ENCODE measurements at regions not wholly inside any gene's neighbourhood (a gene's known extent, or its start where the extent isn't known, plus 50 kb on each side); places are given as distances from the start of the nearest gene placed in this dataset.

DNA sequence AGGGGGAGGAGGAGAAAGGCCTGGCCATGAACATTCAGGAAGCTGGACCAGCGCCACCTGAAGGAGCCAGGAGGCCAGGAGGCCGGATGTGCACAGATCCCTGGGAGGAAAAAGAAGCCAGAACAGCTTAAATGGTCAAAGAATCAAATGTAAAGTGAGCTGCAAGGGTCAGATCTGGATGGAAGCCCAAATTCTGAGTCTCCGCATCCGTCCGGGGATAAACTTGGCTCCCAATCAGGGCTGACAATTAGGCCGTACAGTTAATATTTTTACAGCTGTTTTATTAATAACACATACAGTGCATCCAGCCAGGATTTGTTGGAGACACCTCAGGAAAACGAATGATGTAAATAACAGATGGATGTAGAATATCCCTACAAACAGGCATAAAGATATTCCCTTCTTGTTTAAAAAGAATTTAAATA lies 495.1 kb upstream of the TCF4 start (continued):
- TF ChIP-seq GATAD2B (conservative IDR thresholded peaks at IDR 0.05; ENCODE audit: low read depth) = no peak
- no peak for TF ChIP-seq ZNF207 (IDR thresholded peaks at IDR 0.05; ENCODE audit: borderline replicate concordance)
- TF ChIP-seq NFXL1 (IDR thresholded peaks at IDR 0.05; ENCODE audit: borderline replicate concordance) = no peak
- no peak for TF ChIP-seq EZH2 (IDR thresholded peaks at IDR 0.05; ENCODE audit: borderline replicate concordance, control insufficient read depth, low read depth, low read length)
- no peak for TF ChIP-seq PML (IDR thresholded peaks at IDR 0.05; ENCODE audit: low read length)
- TF ChIP-seq CHD4 (IDR thresholded peaks at IDR 0.05) = no peak
- TF ChIP-seq ATF3 (IDR thresholded peaks at IDR 0.05; ENCODE audit: borderline replicate concordance, extremely low read depth, low read depth, low read length) = no peak

DNA sequence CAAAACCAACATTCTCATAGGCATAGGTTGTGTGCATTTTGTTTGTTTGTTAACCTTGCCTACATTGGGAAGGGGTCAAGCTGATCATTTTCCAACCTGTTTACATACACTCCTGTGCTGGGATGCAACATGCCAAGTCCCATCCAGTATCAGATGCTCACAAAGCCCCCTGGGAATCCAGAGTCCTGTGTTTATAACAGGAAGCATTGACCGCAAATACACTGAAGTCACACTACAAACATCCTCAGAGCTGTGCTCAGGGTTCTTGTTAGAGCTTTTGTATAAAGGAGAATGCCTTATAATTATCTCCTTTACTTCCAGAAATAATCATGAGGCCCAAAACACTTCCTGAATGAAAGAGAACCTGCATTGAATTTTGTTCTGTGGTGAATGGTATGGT lies 488.7 kb upstream of the TCF4 start:
- in situ Hi-C loops (cut with MboI) = no loop called here
- POLR2A ChIA-PET = no interaction called here
- no peak for FAIRE-seq
- TF ChIP-seq EP300 (IDR thresholded peaks at IDR 0.05; ENCODE audit: borderline replicate concordance in 1 of 2, control insufficient read depth in 1 of 2, low read depth in 2 of 2, low read length in 2 of 2) = no peak
- TF ChIP-seq TBL1XR1 (IDR thresholded peaks at IDR 0.05; ENCODE audit: low read depth, low read length) = no peak
- TF ChIP-seq, protein P1, sequence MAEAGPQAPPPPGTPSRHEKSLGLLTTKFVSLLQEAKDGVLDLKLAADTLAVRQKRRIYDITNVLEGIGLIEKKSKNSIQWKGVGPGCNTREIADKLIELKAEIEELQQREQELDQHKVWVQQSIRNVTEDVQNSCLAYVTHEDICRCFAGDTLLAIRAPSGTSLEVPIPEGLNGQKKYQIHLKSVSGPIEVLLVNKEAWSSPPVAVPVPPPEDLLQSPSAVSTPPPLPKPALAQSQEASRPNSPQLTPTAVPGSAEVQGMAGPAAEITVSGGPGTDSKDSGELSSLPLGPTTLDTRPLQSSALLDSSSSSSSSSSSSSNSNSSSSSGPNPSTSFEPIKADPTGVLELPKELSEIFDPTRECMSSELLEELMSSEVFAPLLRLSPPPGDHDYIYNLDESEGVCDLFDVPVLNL (IDR thresholded peaks at IDR 0.05; ENCODE audit: low read depth, low read length) = no peak
- TF ChIP-seq SPI1 (IDR thresholded peaks at IDR 0.05; ENCODE audit: borderline replicate concordance, insufficient read depth, low read depth, low read length) = no peak
- no peak for TF ChIP-seq SP1 (IDR thresholded peaks at IDR 0.05; ENCODE audit: low read depth, low read length)
- TF ChIP-seq STAT1 (conservative IDR thresholded peaks at IDR 0.05) = no peak
- TF ChIP-seq MYC (IDR thresholded peaks at IDR 0.05; ENCODE audit: insufficient read depth, insufficient read length, insufficient replicate concordance, low read length, severe bottlenecking) = no peak
- no peak for TF ChIP-seq CHD1 (IDR thresholded peaks at IDR 0.05; ENCODE audit: low read depth, low read length)
- no peak for TF ChIP-seq NFXL1 (IDR thresholded peaks at IDR 0.05; ENCODE audit: borderline replicate concordance)
- TF ChIP-seq, protein P2, sequence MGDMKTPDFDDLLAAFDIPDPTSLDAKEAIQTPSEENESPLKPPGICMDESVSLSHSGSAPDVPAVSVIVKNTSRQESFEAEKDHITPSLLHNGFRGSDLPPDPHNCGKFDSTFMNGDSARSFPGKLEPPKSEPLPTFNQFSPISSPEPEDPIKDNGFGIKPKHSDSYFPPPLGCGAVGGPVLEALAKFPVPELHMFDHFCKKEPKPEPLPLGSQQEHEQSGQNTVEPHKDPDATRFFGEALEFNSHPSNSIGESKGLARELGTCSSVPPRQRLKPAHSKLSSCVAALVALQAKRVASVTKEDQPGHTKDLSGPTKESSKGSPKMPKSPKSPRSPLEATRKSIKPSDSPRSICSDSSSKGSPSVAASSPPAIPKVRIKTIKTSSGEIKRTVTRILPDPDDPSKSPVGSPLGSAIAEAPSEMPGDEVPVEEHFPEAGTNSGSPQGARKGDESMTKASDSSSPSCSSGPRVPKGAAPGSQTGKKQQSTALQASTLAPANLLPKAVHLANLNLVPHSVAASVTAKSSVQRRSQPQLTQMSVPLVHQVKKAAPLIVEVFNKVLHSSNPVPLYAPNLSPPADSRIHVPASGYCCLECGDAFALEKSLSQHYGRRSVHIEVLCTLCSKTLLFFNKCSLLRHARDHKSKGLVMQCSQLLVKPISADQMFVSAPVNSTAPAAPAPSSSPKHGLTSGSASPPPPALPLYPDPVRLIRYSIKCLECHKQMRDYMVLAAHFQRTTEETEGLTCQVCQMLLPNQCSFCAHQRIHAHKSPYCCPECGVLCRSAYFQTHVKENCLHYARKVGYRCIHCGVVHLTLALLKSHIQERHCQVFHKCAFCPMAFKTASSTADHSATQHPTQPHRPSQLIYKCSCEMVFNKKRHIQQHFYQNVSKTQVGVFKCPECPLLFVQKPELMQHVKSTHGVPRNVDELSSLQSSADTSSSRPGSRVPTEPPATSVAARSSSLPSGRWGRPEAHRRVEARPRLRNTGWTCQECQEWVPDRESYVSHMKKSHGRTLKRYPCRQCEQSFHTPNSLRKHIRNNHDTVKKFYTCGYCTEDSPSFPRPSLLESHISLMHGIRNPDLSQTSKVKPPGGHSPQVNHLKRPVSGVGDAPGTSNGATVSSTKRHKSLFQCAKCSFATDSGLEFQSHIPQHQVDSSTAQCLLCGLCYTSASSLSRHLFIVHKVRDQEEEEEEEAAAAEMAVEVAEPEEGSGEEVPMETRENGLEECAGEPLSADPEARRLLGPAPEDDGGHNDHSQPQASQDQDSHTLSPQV (IDR thresholded peaks at IDR 0.05) = no peak

More for the DNA sequence above, 488.7 kb upstream of the TCF4 start:
- H4K20me1 ChIP-seq (ENCODE audit: control insufficient read depth, insufficient read depth) = no peaks in the 10 kb centered on the region
- no peak overlapping the region for H3K27ac ChIP-seq (ENCODE audit: control insufficient read depth, insufficient read depth)
- DNase-seq (ENCODE audit: low read depth, low spot score) (no peak), ATAC-seq (no peak)
- CTCF ChIA-PET = interaction anchor here (1.0 kb wide), 1 partner anchor 170 kb away, joined by 3 read pairs; no protein-coding TSS in a partner anchor
- SMC1A ChIA-PET (ENCODE audit: uncharacterized antibody, unreplicated experiment) = no interaction called here
- H2AFZ ChIP-seq (ENCODE audit: control insufficient read depth, low read depth, low read length) = no peak overlapping the region
- no TSS peak for BruUV-seq (replicated peaks)
- H3K27me3 ChIP-seq (replicated peaks in 1 of 2; ENCODE audit: control insufficient read depth in 2 of 2, insufficient read depth in 2 of 2, low read length in 1 of 2) = no peaks in the 10 kb centered on the region
- H3K79me2 ChIP-seq (ENCODE audit: control insufficient read depth, insufficient read depth, low read length) = no peaks in the 10 kb centered on the region
- WGBS (ENCODE audit: insufficient coverage, insufficient replicate concordance, low lambda C conversion rate, missing lambda C conversion rate) = 100% methylated on average over 1 of the region's 1 CpG
- H3K36me3 ChIP-seq (ENCODE audit: control insufficient read depth in 2 of 2, insufficient read depth in 2 of 2, low read length in 1 of 2) = no peaks in the 10 kb centered on the region
- H3K4me1 ChIP-seq (ENCODE audit: control insufficient read depth, insufficient read depth, low read length) = no peaks in the 10 kb centered on the region
- no peaks in the 10 kb centered on the region for H3K9me3 ChIP-seq (replicated peaks; ENCODE audit: control insufficient read depth, insufficient read depth, low read length)
- RAD21 ChIA-PET (ENCODE audit: unreplicated experiment) = no interaction called here
- H3K4me2 ChIP-seq (ENCODE audit: control insufficient read depth, insufficient read depth) = no peak overlapping the region
- H3K9ac ChIP-seq (ENCODE audit: control insufficient read depth, insufficient read depth, low read length) = no peak overlapping the region
- intact Hi-C loops (cut with micrococcal nuclease; ENCODE audit: unreplicated experiment) = no loop called here
- no peak overlapping the region for H3K4me3 ChIP-seq
